ENCODE measurements at regions not wholly inside any gene's neighbourhood (a gene's known extent, or its start where the extent isn't known, plus 50 kb on each side); places are given as distances from the start of the nearest gene placed in this dataset.

DNA sequence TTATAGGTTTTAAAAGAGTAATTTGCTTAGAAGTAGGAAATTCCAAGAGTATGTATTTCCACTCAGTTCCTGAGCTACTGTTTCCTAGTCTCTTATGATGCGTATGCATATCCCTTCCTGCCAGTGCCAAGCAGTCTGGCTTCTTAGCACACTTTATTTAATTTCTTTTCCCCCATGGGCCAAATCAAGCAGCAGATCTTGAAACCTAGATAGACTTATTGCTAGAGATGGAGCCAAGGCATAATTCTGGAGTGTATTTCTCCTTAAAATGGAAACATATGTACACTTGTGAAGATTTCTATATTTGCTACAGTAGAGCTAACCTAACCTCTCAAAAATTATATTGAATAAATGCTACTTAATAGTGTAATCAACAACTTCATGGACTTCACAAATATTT is 2337.6 kb downstream of the PCDH7 start:
- Mint-ChIP-seq H3K36me3 (ENCODE audit: insufficient read depth, unreplicated experiment) (no peaks in the 10 kb centered on the region), H3K27ac (ENCODE audit: unreplicated experiment) (no peak overlapping the region), H3K4me1 (ENCODE audit: low read depth, unreplicated experiment) (no peaks in the 10 kb centered on the region), H3K27me3 (ENCODE audit: unreplicated experiment) (no peaks in the 10 kb centered on the region), H3K4me3 (ENCODE audit: low read depth, unreplicated experiment) (no peak overlapping the region), H3K9me3 (ENCODE audit: low read depth, unreplicated experiment) (peaks cover 5% of the 10 kb centered on the region)
- intact Hi-C loops (cut with micrococcal nuclease; ENCODE audit: unreplicated experiment) = no loop called here
- CTCF ChIA-PET = no interaction called here
- no peak for DNase-seq
- no peak for TF ChIP-seq CTCF (IDR thresholded peaks at IDR 0.05; ENCODE audit: unreplicated experiment)
- BruUV-seq (replicated peaks) = no TSS peak

DNA sequence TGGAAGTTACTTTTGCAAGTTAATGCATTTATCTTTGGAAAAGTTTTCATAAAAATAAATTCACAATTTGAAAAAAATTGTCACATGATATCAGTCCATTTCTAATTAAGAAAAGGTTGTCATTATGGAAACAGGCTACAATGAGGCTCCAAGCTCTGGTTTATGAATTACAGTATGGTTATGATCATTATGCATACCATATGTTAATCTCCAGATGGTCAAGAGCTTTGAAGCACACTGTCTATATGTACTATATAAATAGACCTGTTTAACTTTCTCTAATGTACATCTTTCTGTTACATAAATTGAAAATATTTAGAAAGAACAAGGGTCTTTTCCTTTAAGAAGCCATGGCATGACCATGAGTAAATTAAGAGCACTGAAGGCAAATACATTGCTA is 2338.8 kb downstream of the PCDH7 start:
- CTCF ChIA-PET = no interaction called here
- Mint-ChIP-seq H3K4me3 (ENCODE audit: low read depth, unreplicated experiment) (no peak overlapping the region), H3K9me3 (ENCODE audit: low read depth, unreplicated experiment) (peaks cover 5% of the 10 kb centered on the region), H3K27me3 (ENCODE audit: unreplicated experiment) (no peaks in the 10 kb centered on the region), H3K36me3 (ENCODE audit: insufficient read depth, unreplicated experiment) (no peaks in the 10 kb centered on the region), H3K4me1 (ENCODE audit: low read depth, unreplicated experiment) (no peaks in the 10 kb centered on the region), H3K27ac (ENCODE audit: unreplicated experiment) (no peak overlapping the region)
- DNase-seq = no peak
- intact Hi-C loops (cut with micrococcal nuclease; ENCODE audit: unreplicated experiment) = no loop called here
- TF ChIP-seq CTCF (IDR thresholded peaks at IDR 0.05; ENCODE audit: unreplicated experiment) = no peak
- BruUV-seq (replicated peaks) = no TSS peak

DNA sequence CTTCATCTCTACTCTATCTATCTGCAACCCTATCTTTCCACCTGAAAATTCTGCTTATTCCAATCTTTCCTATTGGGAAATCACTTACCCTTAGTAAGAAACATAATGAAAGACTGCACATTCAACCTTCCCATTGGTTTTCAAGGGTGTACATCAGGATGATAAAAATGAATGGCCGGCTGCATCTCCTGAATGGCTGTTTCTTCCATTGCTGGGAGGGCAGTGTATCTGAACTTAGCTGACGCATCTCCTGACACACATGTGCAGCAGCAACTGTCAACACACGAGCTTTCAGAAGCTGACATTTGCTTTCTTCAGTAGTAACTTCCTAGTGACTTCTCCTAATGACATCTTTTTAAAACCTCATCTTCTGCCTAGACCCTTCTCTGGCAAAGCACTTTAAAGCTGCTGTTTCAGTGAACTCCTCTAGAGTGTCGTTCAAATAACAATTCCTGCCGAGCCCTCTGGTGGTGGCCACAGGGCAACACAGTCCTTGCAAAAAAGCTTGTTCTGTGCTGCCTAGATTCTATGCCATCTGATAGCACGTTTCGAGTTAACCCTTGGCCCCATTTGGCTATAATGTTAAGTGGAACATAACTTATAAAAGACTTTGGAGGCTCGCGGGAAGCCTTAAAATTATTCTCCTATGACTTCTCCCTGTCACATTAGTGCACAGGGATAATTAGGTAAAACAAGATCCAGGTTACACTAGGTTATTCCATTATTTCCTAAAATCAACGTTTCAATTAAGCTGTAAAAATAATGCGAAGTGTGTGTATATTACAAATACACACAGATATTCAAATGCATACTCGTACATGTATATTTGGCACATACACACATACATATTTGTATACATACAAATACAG is 2340.7 kb downstream of the PCDH7 start:
- no peak overlapping the region for H3K4me3 Mint-ChIP-seq (ENCODE audit: low read depth, unreplicated experiment)
- CTCF ChIA-PET = no interaction called here
- H3K27me3 Mint-ChIP-seq (ENCODE audit: unreplicated experiment) = no peaks in the 10 kb centered on the region
- no peak for TF ChIP-seq CTCF (IDR thresholded peaks at IDR 0.05; ENCODE audit: unreplicated experiment)
- DNase-seq = peak; percentile 0
- no peak overlapping the region for H3K27ac Mint-ChIP-seq (ENCODE audit: unreplicated experiment)
- H3K9me3 Mint-ChIP-seq (ENCODE audit: low read depth, unreplicated experiment) = peaks cover 3% of the 10 kb centered on the region
- no peaks in the 10 kb centered on the region for H3K36me3 Mint-ChIP-seq (ENCODE audit: insufficient read depth, unreplicated experiment)
- H3K4me1 Mint-ChIP-seq (ENCODE audit: low read depth, unreplicated experiment) = no peaks in the 10 kb centered on the region
- intact Hi-C loops (cut with micrococcal nuclease; ENCODE audit: unreplicated experiment) = no loop called here
- no TSS peak for BruUV-seq (replicated peaks)

DNA sequence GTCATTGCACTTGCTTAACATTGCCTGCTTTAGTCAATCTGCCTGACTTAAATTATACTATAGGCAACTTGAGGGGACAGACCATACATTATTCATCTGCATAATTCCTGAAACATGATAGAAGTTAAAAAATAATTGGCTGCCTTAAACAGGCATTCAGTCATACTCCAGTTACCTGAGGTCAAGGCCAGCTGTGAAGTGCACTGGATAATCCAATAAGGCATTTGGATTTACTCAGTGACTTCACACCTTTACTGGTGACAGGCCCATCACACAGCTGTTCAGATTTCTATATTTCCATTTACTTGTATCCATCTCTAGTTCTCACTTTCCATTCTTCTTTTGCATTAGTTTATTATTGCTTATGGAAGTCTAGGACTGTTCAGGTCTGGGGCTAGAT is 2341.6 kb downstream of the PCDH7 start:
- no peaks in the 10 kb centered on the region for H3K36me3 Mint-ChIP-seq (ENCODE audit: insufficient read depth, unreplicated experiment)
- H3K4me1 Mint-ChIP-seq (ENCODE audit: low read depth, unreplicated experiment) = no peaks in the 10 kb centered on the region
- no peak for DNase-seq
- peaks cover 3% of the 10 kb centered on the region for H3K9me3 Mint-ChIP-seq (ENCODE audit: low read depth, unreplicated experiment)
- no TSS peak for BruUV-seq (replicated peaks)
- no peak overlapping the region for H3K27ac Mint-ChIP-seq (ENCODE audit: unreplicated experiment)
- intact Hi-C loops (cut with micrococcal nuclease; ENCODE audit: unreplicated experiment) = no loop called here
- no peaks in the 10 kb centered on the region for H3K27me3 Mint-ChIP-seq (ENCODE audit: unreplicated experiment)
- H3K4me3 Mint-ChIP-seq (ENCODE audit: low read depth, unreplicated experiment) = no peak overlapping the region
- CTCF ChIA-PET = no interaction called here
- TF ChIP-seq CTCF (IDR thresholded peaks at IDR 0.05; ENCODE audit: unreplicated experiment) = no peak

Data from Calu3 (cell line).